Psoas muscle (tissue), 7 donors: ENCODE measurements at regions not wholly inside any gene's neighbourhood (a gene's known extent, or its start where the extent isn't known, plus 50 kb on each side); places are given as distances from the start of the nearest gene placed in this dataset.

Source experiments
- ATAC-seq, 4 donors: fragments of 200-7000 bp; cut with Tn5 transposase; one replicate each; pipeline ENCODE4 v1.9.1; 2020; ENCODE audit warnings: moderate library complexity in 3 of 4, mild to moderate bottlenecking in 2 of 4
- DNase-seq, 2 donors: peaks; one replicate each; pipeline ENCODE4 v3.0.0-alpha.2; 2020
- H3K27ac ChIP-seq: fragments of 200-600 bp; one replicate; pipeline ENCODE4 v1.8.0; 2022
- H3K27me3 ChIP-seq, 3 donors: fragments of 200-600 bp in 1 of 3; one replicate each; pipeline versions ENCODE4 v1.6.1 to v1.8.0; 2013 to 2022; ENCODE audit warnings: low read length in 2 of 3, mild to moderate bottlenecking in 2 of 3, moderate library complexity in 1 of 3; ENCODE audit not compliant: insufficient read depth in 3 of 3
- H3K36me3 ChIP-seq, 2 donors: fragments of 200-600 bp in 1 of 2; one replicate each; pipeline versions ENCODE4 v1.6.1 to v1.8.0; 2013 to 2022; ENCODE audit warnings: low read depth in 1 of 2, mild to moderate bottlenecking in 1 of 2, moderate library complexity in 1 of 2; ENCODE audit not compliant: insufficient read depth in 1 of 2
- H3K4me1 ChIP-seq: fragments of 200-600 bp; one replicate; pipeline ENCODE4 v1.8.0; 2022
- H3K4me3 ChIP-seq: fragments of 200-600 bp; one replicate; pipeline ENCODE4 v1.8.0; 2022; ENCODE audit warnings: mild to moderate bottlenecking
- H3K9me3 ChIP-seq: fragments of 200-600 bp; one replicate; pipeline ENCODE4 v1.8.0; 2022
- WGBS, 3 donors: extraction: QIAGEN DNeasy Blood & Tissue Kit; methylation state at CpG; one replicate each; pipeline versions ENCODE4 v1.1.6 to v1.1.7; 2013; 5-methylcytosine and 5-hydroxymethylcytosine counted together
- intact Hi-C, 2 donors: fragments of 100-400 bp; cut with DNase I; formaldehyde crosslinking; loops; one replicate each; pipeline versions ENCODE4 v1.11.0 to v1.14.2; 2022
- TF ChIP-seq, protein P1 (sequence below): fragments of 200-600 bp; IDR thresholded peaks from one replicate; pipeline ENCODE4 v1.8.0; 2022; ENCODE audit warnings: antibody characterized with exemption
- donor health status: healthy with polysubstance abuse.
- donor health status: DM: no; HTN: no; CAD: no; lungs with moderate emphysema.
- donor health status: Bipolar disorder and iron deficiency.
- donor health status: healthy.
- donor health status: DM: yes; HTN: yes; CAD: no.
- donor health status: DM: no; HTN: no; CAD: no.
- donor health status: DM: yes; HTN: yes; CAD: no.

DNA sequence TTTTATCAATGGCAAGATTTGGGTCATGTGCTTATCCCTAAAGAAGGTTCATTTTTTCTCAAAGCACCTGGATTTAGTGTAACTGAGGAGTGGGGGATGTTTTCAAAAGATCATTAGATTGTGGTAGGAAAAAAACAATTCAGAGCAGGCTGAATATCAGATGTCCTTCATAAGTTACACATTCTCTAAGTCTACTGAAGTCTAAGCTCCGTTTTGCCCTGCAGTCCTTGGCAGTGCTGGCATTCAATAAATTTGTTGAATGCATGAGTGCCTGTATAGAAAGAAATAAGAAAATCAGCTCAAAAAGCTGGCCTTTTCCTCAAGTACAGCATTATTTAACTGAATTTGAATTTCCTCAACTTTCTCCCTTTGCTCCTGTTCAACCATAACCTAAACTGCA, 819.0 kb upstream of the GRM7 start:
- TF ChIP-seq, protein P1, sequence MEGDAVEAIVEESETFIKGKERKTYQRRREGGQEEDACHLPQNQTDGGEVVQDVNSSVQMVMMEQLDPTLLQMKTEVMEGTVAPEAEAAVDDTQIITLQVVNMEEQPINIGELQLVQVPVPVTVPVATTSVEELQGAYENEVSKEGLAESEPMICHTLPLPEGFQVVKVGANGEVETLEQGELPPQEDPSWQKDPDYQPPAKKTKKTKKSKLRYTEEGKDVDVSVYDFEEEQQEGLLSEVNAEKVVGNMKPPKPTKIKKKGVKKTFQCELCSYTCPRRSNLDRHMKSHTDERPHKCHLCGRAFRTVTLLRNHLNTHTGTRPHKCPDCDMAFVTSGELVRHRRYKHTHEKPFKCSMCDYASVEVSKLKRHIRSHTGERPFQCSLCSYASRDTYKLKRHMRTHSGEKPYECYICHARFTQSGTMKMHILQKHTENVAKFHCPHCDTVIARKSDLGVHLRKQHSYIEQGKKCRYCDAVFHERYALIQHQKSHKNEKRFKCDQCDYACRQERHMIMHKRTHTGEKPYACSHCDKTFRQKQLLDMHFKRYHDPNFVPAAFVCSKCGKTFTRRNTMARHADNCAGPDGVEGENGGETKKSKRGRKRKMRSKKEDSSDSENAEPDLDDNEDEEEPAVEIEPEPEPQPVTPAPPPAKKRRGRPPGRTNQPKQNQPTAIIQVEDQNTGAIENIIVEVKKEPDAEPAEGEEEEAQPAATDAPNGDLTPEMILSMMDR = no peak
- Histone ChIP-seq H3K4me3 (no peak overlapping the region), H3K27ac (no peak overlapping the region), H3K27me3 (no peaks in the 10 kb centered on the region), H3K36me3 (no peaks in the 10 kb centered on the region), H3K9me3 (peaks cover 5% of the 10 kb centered on the region), H3K4me1 (no peaks in the 10 kb centered on the region)
- DNase-seq (no peak), ATAC-seq (no peak)
- WGBS, 3 donors = 34 to 45% (median 36%) methylated on average over 1 of the region's 1 CpG
- intact Hi-C loops = no loop called here

DNA sequence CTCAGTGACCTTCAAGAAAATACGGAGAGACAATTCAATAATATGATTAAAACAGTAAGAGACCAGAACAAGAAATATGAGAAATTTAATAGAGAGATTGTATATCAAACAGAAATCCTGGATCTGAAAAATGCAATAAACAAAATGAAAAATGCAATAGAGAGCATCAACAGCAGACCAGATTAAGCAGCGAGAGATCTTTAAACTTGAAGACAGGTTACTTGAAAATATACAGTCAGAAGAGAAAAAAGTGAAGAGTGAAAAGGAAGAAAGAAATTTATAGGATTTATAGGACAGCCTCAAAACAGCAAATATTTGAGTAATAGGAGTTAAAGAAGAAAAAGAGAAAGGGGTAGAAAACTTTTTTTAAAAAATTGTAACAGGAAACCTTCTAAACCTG, 813.9 kb upstream of the GRM7 start:
- TF ChIP-seq, protein P1 = no peak
- no peaks in the 10 kb centered on the region for H3K27me3 ChIP-seq
- H3K36me3 ChIP-seq = no peaks in the 10 kb centered on the region
- DNase-seq (no peak), ATAC-seq (no peak)
- WGBS, 3 donors = 92 to 94% (median 92%) methylated on average over 2 of the region's 2 CpGs
- H3K4me3 ChIP-seq = no peak overlapping the region
- intact Hi-C loops = no loop called here
- H3K4me1 ChIP-seq = no peaks in the 10 kb centered on the region
- no peak overlapping the region for H3K27ac ChIP-seq
- H3K9me3 ChIP-seq = peaks cover 21% of the 10 kb centered on the region

DNA sequence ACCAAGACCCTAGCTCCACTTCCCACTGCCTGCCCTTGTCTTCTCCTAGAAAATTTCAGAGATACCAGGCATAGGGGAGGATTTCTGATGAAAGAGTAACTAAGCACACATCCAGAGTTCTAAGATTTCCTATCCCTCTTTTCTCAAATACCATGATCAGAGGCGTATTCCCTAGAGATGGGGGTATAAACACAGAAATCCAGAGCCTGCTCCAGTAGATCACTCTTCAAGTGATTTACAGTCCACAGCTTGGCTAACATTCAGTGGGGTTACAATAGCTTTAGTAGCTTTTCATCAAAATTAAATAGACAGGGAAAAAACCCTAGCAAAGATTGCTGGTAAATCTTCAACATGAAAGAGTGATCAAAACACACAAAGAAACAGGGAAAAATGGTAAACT, 800.7 kb upstream of the GRM7 start:
- no peaks in the 10 kb centered on the region for H3K9me3 ChIP-seq
- no peak overlapping the region for H3K27ac ChIP-seq
- 28 to 44% (median 36%) methylated on average over 1 of the region's 1 CpG for WGBS, 3 donors
- H3K27me3 ChIP-seq = no peaks in the 10 kb centered on the region
- intact Hi-C loops = no loop called here
- ATAC-seq (no peak), DNase-seq (no peak)
- no peaks in the 10 kb centered on the region for H3K4me1 ChIP-seq
- TF ChIP-seq, protein P1 = no peak
- H3K4me3 ChIP-seq = no peak overlapping the region
- H3K36me3 ChIP-seq = no peaks in the 10 kb centered on the region

DNA sequence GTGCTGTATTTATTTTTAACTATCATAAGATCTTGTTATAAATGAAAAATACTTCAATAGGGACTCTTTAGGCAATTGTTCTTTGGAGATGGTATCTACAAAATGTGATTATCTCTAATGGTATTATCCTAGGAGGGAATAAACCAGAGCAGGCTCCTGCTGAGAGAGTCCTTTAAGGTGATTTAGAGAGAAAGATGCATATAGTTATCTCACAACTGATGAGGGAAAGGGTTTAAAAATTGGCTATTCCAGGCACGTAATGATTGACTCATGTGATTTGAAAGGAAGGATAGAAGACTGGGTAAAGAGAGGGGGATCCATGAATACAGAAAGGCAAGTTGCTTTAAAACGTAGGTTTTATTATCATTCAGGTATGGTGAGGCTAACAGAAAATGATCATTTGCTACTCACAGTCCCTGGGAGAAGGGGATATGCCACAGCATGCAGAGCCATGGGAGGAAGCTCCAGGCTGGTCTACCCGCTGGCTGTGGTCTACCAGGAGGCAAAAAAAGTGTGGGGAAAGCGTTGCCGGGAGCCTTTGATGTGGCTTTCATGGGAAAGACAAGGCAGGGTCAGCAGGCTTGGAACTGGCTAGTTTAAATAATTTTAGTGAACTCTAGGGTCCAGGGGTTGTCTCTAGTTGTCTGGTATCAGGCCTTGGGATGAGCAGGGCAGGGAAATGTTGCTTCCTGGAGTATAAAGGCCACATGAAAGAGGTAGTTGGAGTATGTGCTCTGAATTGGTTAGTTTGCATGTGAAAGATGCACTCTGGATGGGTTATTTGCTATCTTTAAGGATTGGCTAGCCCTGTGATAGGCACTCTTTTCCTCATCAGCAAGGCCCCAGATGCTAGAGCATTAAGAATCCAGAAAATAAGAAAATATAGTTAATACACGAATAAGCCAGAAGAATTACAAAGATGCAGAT, 798.4 kb upstream of the GRM7 start:
- H3K9me3 ChIP-seq = no peaks in the 10 kb centered on the region
- intact Hi-C loops = no loop called here
- H3K4me1 ChIP-seq = no peaks in the 10 kb centered on the region
- no peak overlapping the region for H3K27ac ChIP-seq
- ATAC-seq (no peak), DNase-seq (no peak)
- no peak overlapping the region for H3K4me3 ChIP-seq
- no peaks in the 10 kb centered on the region for H3K27me3 ChIP-seq
- TF ChIP-seq, protein P1 = no peak
- WGBS, 3 donors = 59 to 72% (median 67%) methylated on average over 6 of the region's 6 CpGs
- no peaks in the 10 kb centered on the region for H3K36me3 ChIP-seq
